Motor neuron (in vitro differentiated cells): ENCODE measurements at regions not wholly inside any gene's neighbourhood (a gene's known extent, or its start where the extent isn't known, plus 50 kb on each side); places are given as distances from the start of the nearest gene placed in this dataset.
A peak's percentile ranks its signal among the peaks of the same experiment; 100 is the strongest.

Experiments
- ATAC-seq, 8 experiments: fragments of 200-7000 bp; cut with Tn5 transposase; replicated peaks in 6 of 8; 2 replicates each; pipeline ENCODE4 v1.8.0; 2021; ENCODE audit warnings: mild to moderate bottlenecking in 8 of 8, moderate library complexity in 8 of 8
- H3K27ac ChIP-seq, 2 donors: fragments of 250-450 bp; sonication (Bioruptor Pico); 2 replicates each; pipeline ENCODE4 v1.9.0; 2021; ENCODE audit warnings: antibody characterized with exemption in 2 of 2, mild to moderate bottlenecking in 2 of 2, moderate library complexity in 1 of 2
- H3K4me1 ChIP-seq, 2 donors: fragments of 250-450 bp; sonication (Bioruptor Pico); replicated peaks in 1 of 2; 2 replicates each; pipeline ENCODE4 v1.6.1; 2021; ENCODE audit warnings: antibody characterized with exemption in 2 of 2, mild to moderate bottlenecking in 2 of 2, moderate library complexity in 1 of 2
- H3K4me3 ChIP-seq, 5 donors: fragments of 250-450 bp; sonication (Bioruptor Pico); 2 replicates each; pipeline ENCODE4 v1.9.0; 2021; ENCODE audit warnings: antibody characterized with exemption in 5 of 5, mild to moderate bottlenecking in 5 of 5, moderate library complexity in 4 of 5
- WGBS, 10 experiments: fragments of 450-650 bp; shearing (Covaris generic); methylation state at CpG; one replicate each; pipeline ENCODE4 v1.0.0; 2022; 5-methylcytosine and 5-hydroxymethylcytosine counted together
- in situ Hi-C, 9 experiments: fragments of 400-800 bp; cut with MboI; loops; one replicate each; pipeline ENCODE4 v1.15.0; 2021; ENCODE audit warnings: low sequenced_read_pairs in 9 of 9, low pct_unique_long_range_greater_than_20kb in 2 of 9; ENCODE audit not compliant: unreplicated experiment in 9 of 9

- Histone ChIP-seq H3K27ac (no peak overlapping the region), H3K4me3 (no peak overlapping the region), H3K4me1 (no peaks in the 10 kb centered on the region)
- in situ Hi-C loops: no loop called here
- no peak for ATAC-seq
- WGBS, 10 experiments: 73 to 100% (median 100%) methylated on average over 1 to 2 of the region's 2 CpGs; no CpG with 5 or more reads in 1 of the 10 experiments
Observed at GRCh38 chr3:110744723-110745122, 326.9 kb upstream of the NECTIN3 start.

GRCh38 chr3:110749006-110749405 lies 322.6 kb upstream of the NECTIN3 start:
- WGBS, 10 experiments: 0 to 100% (median 100%) methylated on average over 1 to 6 of the region's 6 CpGs

GRCh38 chr3:110750201-110750600 lies 321.4 kb upstream of the NECTIN3 start:
- peaks cover 2 to 8% of the 10 kb centered on the region in 2 donors for H3K4me1 ChIP-seq
- no peak overlapping the region for H3K4me3 ChIP-seq
- no peak for ATAC-seq
- no peak overlapping the region for H3K27ac ChIP-seq
- in situ Hi-C loops: no loop called here

More at GRCh38 chr3:110749006-110749405, 322.6 kb upstream of the NECTIN3 start:
- H3K4me1 ChIP-seq: no peaks in the 10 kb centered on the region
- ATAC-seq: no peak
- in situ Hi-C loops: no loop called here
- no peak overlapping the region for H3K4me3 ChIP-seq
- H3K27ac ChIP-seq: no peak overlapping the region

- H3K4me1 ChIP-seq: peaks cover 2 to 8% of the 10 kb centered on the region in 2 donors
- no peak overlapping the region for H3K4me3 ChIP-seq
- 56 to 100% (median 100%) methylated on average over 1 to 3 of the region's 3 CpGs; no CpG with 5 or more reads in 1 of the 10 experiments for WGBS, 10 experiments
- H3K27ac ChIP-seq: no peak overlapping the region
- no peak for ATAC-seq
- in situ Hi-C loops: no loop called here
Observed at GRCh38 chr3:110752307-110752706, 319.3 kb upstream of the NECTIN3 start.

GRCh38 chr3:110753516-110753915 lies 318.1 kb upstream of the NECTIN3 start:
- ATAC-seq: no peak
- Histone ChIP-seq H3K4me3 (no peak overlapping the region), H3K4me1 (peaks cover 2 to 8% of the 10 kb centered on the region in 2 donors), H3K27ac (no peak overlapping the region)
- 88 to 100% (median 100%) methylated on average over 1 of the region's 1 CpG; no CpG with 5 or more reads in 3 of the 10 experiments for WGBS, 10 experiments
- in situ Hi-C loops: no loop called here

GRCh38 chr3:110754212-110754916 lies 317.3 kb upstream of the NECTIN3 start:
- Histone ChIP-seq H3K27ac (no peak overlapping the region), H3K4me1 (peaks cover 2 to 8% of the 10 kb centered on the region in 2 donors), H3K4me3 (no peak overlapping the region)
- WGBS, 10 experiments: 12 to 74% (median 48%) methylated on average over 1 to 2 of the region's 3 CpGs; no CpG with 5 or more reads in 4 of the 10 experiments
- ATAC-seq: peak in 7 of 8 experiments; percentile 30 to 99 (median 51)
- in situ Hi-C loops: no loop called here

GRCh38 chr3:110755345-110755744 lies 316.3 kb upstream of the NECTIN3 start:
- peaks cover 2 to 8% of the 10 kb centered on the region in 2 donors for H3K4me1 ChIP-seq
- ATAC-seq: peak in 1 of 8 experiments; percentile 10
- WGBS, 10 experiments: 56 to 98% (median 70%) methylated on average over 4 to 7 of the region's 7 CpGs; no CpG with 5 or more reads in 1 of the 10 experiments
- H3K27ac ChIP-seq: no peak overlapping the region
- in situ Hi-C loops: no loop called here
- H3K4me3 ChIP-seq: no peak overlapping the region

- in situ Hi-C loops: no loop called here
- H3K4me3 ChIP-seq: no peak overlapping the region
- no peak overlapping the region for H3K27ac ChIP-seq
- peaks cover 2 to 8% of the 10 kb centered on the region in 2 donors for H3K4me1 ChIP-seq
- 66 to 94% (median 78%) methylated on average over 2 to 6 of the region's 6 CpGs; no CpG with 5 or more reads in 3 of the 10 experiments for WGBS, 10 experiments
- no peak for ATAC-seq
Observed at GRCh38 chr3:110756705-110757104, 314.9 kb upstream of the NECTIN3 start.

- Histone ChIP-seq H3K4me3 (no peak overlapping the region), H3K27ac (no peak overlapping the region), H3K4me1 (peaks cover 2 to 8% of the 10 kb centered on the region in 2 donors)
- ATAC-seq: no peak
- in situ Hi-C loops: no loop called here
- 43 to 100% (median 71%) methylated on average over 1 to 2 of the region's 2 CpGs; no CpG with 5 or more reads in 1 of the 10 experiments for WGBS, 10 experiments
Observed at GRCh38 chr3:110758208-110758607, 313.4 kb upstream of the NECTIN3 start.

GRCh38 chr3:110767156-110767555 lies 304.5 kb upstream of the NECTIN3 start:
- ATAC-seq: no peak
- no peak overlapping the region for H3K27ac ChIP-seq
- no peak overlapping the region for H3K4me3 ChIP-seq
- no peaks in the 10 kb centered on the region for H3K4me1 ChIP-seq
- in situ Hi-C loops: no loop called here
- 80 to 100% (median 93%) methylated on average over 1 to 2 of the region's 2 CpGs; no CpG with 5 or more reads in 5 of the 10 experiments for WGBS, 10 experiments

- in situ Hi-C loops: no loop called here
Observed at GRCh38 chr3:110767838-110768237, 303.8 kb upstream of the NECTIN3 start.

GRCh38 chr3:110773413-110773954 lies 298.1 kb upstream of the NECTIN3 start:
- Histone ChIP-seq H3K4me1 (peaks cover 4 to 13% of the 10 kb centered on the region in 2 donors), H3K27ac (no peak overlapping the region), H3K4me3 (no peak overlapping the region)
- ATAC-seq: peak in 5 of 8 experiments; percentile 4 to 54 (median 41)
- in situ Hi-C loops: no loop called here
- 0 to 86% (median 40%) methylated on average over 1 to 9 of the region's 9 CpGs for WGBS, 10 experiments

More at GRCh38 chr3:110767838-110768237, 303.8 kb upstream of the NECTIN3 start:
- ATAC-seq: no peak
- H3K4me3 ChIP-seq: no peak overlapping the region
- no peak overlapping the region for H3K27ac ChIP-seq
- no peaks in the 10 kb centered on the region for H3K4me1 ChIP-seq

- no peak for ATAC-seq
- in situ Hi-C loops: no loop called here
- Histone ChIP-seq H3K4me3 (no peak overlapping the region), H3K27ac (no peak overlapping the region), H3K4me1 (peaks cover 4 to 13% of the 10 kb centered on the region in 2 donors)
- 43 to 89% (median 75%) methylated on average over 3 to 7 of the region's 7 CpGs for whole genome bisulfite sequencing, 10 experiments
Observed at GRCh38 chr3:110774496-110775265, 296.9 kb upstream of the NECTIN3 start.
